GM11168 (cell line): ENCODE measurements at regions not wholly inside any gene's neighbourhood (a gene's known extent, or its start where the extent isn't known, plus 50 kb on each side); places are given as distances from the start of the nearest gene placed in this dataset.
"Not testable (repeated sequence)": the region's sequence is repeated elsewhere in the genome, so short reads cannot be mapped to it uniquely, and the experiment has no call there.

ENCODE experiments used
- in situ Hi-C: fragments of 300-500 bp; cut with MboI; formaldehyde crosslinking; loops from one replicate; pipeline ENCODE4 v1.12.0; 2022; ENCODE audit warnings: low sequenced_read_pairs; ENCODE audit not compliant: unreplicated experiment

DNA sequence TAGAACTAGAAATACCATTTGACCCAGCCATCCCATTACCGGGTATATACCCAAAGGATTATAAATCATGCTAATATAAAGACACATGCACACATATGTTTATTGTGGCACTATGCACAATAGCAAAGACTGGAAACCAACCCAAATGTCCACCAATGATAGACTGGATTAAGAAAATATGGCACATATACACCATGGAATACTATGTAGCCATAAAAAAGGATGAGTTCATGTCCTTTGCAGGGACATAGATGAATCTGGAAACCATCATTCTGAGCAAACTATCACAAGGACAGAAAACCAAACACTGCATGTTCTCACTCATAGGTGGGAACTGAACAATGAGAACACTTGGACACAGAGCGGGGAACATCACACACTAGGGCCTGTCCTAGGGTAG is 586.5 kb downstream of the UQCRFS1 start:
- in situ Hi-C loops: not testable (repeated sequence)

DNA sequence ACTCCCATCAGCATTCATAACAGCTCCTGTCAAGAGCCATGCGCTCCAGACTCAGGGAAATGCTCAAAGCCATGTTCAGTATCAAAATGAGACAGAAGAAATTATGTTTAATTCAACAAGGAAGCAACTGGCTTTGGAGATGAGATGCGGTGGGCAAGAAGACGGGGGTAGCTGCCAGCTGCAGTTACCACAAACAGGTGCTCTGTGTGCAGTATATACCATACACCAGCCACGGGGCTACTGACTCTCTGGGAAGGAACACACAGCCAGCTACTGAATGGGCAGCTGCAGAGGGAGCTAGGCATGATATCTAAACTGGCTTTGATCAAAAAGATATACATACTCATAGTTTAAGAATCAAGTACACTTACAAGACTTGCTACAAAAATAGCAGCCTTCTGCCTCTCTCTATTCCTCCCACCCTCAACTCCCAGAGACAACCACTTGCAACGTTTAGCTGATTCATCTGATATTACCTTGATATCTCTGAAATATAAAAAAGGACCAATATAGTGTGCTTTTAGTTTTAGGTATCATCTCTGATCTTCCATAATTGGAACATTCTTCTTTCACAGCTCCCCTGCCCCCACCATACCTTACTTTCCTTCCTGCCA is 593.0 kb downstream of the UQCRFS1 start:
- in situ Hi-C loops: no loop called here

DNA sequence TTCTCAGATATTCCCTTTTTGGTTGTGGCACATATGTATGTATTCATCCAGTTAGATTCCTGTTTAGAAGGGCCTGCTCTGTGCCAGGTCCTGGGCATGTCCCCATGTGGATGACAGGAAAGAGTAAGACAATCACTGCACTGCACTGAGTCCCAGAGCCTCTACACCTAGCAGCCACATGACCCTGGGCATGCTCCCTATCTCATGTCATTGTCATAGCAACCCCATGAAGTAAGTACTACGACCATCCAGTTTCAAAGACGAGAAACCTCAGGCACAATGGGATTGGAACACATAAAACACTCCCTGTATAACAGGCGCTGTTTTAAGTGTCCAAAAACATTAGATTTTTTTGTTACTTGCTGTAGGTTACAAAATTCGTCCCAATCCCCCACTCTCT is 594.4 kb downstream of the UQCRFS1 start:
- in situ Hi-C loops: no loop called here

DNA sequence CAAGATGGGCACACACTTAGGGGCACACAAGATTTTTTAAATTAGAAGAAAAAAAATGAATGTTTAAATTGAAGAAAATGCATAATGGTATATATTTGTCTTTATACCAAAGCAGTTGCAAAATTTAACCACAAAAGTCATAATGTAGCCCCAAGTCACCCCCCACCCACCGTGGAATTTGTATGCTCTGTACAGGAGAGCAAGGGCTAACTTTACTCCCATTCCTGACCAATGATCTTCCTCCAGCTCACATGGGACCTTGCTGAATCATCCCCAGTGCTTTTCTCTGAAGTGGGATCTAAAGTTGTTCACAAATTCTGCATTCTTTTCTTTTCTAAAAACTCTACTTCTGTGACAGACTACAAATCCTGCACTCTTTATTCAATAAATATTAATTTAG is 597.0 kb downstream of the UQCRFS1 start:
- in situ Hi-C loops: no loop called here

DNA sequence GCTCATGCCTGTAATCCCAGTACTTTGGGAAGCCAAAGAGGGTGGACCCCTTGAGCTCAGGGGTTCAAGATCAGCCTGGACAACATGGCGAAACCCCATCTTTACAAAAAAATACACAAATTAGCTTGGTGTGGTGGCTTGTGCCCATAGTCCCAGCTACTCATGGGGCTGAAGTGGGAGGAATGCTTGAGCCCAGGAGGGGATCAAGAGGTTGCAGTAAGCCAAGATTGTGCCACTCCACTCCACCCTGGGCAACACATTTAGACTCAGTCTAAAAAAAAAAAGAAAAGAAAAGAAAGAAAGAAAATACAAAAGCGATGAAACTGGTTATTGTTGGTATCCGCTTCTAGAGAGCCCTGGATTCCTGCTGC is 597.4 kb downstream of the UQCRFS1 start:
- in situ Hi-C loops: no loop called here

DNA sequence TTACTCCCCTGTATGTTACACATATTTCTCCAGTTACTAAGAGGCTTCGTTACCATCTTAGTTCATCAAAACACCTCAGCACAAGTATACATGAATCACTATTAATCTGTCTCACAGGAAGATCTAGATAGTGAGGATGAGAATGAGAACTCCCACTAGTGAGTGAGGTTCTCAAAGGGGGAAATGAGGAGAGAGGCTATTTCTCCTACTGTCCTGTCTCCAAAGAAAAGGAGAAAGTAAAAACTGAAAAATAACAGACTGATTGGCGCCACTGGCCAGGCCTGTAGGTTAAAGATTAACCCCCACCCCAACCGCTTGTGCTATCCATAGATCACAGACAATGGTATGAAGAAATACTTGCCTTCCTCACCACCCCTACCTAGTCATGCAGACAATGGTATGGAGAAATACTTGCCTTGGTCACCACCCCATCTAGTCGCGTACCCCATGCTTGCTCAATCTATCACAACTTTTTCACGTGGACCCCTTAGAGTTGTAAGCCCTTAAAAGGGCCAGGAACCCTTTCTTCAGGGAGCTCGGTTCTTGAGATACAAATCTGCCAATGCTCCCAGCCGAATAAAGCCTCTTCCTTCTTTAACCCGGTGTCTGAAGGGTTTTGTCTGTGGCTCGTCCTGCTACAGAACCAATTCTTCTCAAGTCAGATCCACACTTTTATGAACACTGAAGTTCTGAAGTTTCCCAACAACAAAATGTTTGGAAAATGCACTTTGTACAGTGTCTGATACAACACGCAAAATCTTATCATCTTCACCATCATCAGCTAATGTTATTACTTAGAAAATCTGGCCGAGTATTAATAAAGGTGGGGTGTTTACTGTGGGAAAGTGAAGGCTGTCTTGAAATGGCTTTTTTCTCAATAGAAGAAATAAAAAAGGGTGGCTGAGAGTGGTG is 598.1 kb downstream of the UQCRFS1 start:
- in situ Hi-C loops: no loop called here

DNA sequence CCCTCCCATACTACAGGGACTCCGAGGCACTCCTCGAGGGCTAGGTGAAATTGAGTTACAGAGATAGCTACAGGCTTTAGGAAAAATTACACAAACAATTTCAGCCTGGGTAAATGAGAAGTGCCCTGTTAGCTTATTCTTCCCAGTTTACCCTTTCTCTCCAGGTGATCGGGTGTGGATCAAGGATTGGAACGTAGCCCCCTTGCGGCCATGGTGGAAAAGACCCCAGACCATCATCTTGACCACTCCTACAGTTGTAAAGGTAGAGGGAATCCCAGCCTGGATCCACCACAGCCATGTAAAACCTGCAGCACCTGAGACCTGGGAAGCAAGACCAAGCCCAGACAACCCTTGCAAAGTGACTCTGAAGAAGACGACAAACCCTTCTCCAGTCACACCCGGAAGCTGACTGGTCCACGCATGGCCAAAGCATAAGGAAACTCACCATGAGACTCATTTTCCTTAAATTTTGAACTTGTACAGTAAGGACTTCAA is 600.6 kb downstream of the UQCRFS1 start:
- in situ Hi-C loops: no loop called here

DNA sequence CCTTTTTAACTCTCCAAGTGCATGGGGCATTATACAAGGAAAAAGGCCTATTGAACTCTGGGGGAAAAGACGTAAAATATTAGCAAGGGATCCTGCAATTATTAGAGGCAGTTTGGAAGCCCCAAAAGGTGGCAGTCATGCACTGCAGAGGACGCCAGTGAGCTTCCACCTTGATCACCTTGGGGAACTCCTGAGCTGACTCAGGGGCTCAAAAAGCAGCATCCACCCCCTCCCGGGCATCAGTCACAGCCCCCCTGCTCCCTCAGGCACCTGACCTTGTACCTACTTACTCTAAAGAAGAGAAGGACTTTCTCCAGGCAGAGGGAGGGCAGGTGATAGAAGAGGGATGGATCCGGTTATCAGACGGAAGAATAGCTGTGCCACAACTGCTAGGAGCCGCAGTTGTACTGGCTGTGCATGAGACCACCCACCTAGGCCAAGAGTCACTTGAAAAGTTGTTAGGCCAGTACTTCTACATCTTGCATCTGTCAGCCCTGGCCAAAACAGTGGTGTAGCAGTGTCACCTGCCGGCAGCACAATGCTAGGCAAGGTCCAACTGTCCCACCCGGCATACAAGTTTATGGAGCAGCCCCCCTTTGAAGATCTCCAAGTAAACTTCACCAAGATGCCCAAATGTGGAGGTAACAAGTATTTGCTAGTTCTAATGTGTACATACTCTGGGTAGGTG is 601.6 kb downstream of the UQCRFS1 start:
- in situ Hi-C loops: not testable (repeated sequence)

DNA sequence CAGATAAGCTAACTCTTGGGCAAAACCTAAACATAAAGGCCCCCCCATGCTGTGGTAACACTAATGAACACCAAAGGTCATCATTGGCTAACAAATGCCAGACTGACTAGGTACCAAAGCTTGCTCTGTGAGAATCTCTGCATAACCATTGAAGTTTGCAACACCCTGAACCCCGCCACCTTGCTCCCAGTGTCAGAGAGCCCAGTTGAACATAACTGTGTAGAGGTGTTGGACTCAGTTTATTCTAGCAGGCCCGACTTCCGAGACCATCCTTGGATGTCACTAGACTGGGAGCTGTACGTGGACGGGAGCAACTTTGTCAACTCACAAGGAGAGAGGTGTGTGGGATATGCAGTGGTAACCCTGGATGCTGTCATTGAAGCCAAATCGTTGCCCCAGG is 602.2 kb downstream of the UQCRFS1 start:
- in situ Hi-C loops: no loop called here

DNA sequence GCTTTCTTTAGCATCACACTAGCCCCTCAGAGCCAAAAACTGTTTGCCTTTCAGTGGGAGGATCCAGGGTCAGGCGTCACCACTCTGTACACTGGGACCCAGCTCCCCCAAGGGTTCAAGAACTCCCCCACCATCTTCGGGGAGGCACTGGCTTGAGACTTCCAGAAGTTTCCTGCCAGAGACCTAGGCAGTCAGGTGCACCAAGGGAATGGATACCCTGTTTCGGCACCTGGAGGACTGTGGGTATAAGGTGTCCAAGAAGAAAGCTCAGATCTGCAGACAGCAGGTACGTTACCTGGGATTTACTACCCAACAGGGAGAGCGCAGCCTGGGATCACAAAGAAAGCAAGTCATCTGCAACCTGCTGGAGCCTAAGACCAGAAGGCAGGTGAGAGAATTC is 603.0 kb downstream of the UQCRFS1 start:
- in situ Hi-C loops: no loop called here

DNA sequence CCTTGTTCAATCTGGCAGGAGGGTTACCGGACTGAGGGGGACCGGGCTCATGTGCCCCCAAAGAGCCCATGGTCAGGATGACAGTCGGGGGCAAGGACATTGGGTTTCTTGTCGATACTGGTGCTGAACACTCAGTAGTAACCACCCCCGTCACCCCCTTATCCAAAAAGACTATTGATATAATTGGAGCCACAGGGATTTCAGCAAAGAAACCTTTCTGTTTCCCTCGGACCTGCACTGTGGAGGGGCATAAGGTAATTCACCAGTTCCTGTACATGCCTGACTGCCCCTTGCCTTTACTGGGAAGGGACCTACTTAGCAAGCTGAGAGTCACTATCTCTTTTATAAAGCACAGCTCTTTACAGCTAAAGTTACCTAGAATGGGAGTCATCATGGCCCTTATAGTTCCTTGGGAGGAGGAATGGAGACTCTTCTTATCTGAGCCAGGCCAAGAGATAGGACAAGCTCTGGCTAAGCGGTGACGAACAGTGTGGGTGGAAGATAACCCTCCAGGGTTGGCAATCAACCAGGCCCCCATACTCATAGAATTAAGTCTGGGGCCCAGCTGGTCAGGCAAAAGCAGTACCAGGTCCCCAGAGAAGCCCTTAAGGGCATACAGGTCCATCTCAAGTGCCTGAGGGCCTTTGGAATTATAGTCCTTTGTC is 603.7 kb downstream of the UQCRFS1 start:
- in situ Hi-C loops: no loop called here

DNA sequence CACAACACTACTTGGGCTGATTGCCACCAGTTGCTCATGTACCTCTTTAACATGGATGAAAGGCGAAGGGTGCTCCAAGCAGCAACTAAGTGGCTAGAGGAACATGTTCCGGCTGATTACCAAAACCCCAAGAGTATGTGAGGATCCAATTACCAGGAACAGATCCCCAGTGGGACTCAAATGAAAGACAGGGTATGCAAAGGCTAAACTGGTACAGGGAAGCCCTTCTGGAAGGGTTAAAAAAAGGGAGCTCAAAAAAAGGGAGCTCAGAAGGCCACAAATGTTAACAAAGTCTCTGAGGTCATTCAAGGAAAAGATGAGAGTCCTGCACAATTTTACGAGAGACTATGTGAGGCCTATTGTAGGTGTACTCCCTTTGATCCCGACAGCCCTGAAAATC is 604.7 kb downstream of the UQCRFS1 start:
- in situ Hi-C loops: no loop called here

DNA sequence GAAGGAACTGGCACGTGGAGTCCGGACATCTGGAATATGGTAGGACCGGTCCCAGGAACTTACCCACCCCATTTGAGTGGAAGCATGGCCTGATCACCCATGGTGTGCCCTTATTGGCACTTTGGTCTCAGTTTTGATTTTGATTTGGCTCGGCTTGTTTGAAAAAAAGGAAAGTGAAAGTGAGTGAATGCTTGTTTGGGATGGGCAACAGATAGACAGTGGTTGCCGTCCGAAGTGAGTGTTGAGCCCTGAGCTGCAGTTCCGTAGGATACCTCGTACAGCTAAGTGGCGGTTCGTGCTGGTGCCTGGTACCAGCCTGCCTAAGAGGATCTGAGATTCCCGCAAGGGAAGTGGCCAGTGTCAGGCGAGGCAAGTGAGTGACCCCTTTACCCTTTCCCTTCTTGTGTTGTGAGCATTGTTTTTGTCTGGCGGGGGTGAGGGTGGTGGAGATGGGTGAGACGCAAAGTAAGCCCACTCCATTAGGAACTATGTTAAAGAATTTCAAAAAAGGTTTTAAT is 605.8 kb downstream of the UQCRFS1 start:
- in situ Hi-C loops: no loop called here

DNA sequence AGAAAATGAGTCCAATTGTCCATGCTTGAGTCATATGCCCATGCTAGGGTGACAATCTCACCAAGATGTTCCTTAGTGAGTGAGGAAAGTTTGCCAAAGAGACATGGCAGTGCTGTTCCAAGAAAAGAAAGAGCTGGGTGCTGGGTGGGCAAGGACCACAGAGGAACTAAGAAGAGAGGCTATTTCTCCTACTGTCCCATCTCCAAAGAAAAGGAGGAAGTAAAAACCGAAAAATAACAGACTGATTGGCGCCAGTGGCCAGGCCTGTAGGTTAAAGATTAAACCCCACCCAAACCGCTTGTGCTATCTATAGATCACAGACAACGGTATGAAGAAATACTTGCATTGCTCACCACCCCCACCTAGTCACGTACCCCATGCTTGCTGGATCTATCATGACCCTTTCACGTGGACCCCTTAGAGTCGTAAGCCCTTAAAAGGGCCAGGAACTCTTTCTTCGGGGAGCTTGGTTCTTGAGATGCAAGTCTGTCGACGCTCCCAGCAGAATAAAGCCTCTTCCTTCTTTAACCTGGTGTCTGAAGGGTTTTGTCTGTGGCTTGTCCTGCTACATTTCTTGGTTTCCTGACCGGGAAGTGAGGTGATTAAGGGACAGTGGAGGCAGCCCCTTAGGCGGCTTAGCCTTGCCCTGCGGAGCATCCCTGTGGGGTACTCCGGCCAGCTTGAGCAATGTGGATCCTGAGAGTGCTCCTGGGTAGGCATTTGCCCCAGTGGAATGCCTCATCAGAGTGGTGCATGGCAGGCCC is 606.5 kb downstream of the UQCRFS1 start:
- in situ Hi-C loops: no loop called here

DNA sequence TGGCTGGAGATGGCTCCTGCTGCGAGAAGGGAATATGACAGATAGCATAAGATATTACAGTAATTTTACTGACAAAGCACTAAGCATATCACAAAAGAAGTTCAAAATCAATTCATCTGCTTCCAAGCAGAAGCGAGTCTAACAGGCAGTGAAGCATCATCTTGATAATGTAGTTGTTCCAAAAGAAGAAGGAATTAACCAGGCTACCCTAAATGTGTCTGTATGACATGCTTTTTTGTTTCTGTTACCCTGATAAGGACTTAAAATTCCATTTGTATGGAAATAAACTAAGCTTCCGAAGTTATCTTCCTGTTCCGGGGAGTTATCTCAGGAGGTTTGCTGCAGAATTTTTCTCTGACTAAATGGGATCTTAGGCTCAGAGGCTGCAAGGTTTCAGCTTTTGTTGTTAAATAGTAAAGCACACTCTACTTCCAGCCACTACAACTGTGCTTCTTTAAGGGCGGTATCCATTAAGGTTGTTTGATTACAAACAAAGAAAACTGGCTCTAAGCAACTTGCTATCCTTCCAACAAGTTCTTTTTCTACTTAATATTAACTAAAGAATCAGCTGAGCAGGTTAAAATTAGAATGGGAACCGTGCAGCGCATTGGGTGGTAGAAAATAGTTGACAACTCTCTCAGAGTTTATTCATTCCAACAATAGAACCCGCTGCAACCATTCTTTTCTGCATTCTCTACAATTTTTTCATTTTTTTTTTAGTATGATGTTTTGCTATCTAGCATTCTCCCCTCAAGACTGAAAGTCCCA is 607.3 kb downstream of the UQCRFS1 start:
- in situ Hi-C loops: no loop called here

DNA sequence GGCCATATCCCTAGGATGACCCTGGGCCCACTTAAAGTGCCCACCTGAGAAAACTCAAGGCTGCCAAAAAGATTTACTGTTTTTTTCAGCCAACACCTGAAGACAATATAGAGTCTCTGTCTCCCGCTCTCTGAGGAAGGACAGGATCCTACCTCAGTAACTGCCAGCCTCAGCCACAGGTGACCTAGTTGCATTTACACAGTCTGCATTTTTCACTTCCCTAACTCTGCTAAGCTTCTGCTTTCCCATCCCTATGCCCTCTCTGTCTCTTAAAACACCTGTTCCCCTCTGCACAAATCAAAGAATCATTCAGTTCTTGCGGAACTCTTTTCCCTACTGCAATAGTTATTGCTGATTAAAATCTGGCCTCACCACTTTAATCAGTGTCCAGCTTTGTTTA is 609.5 kb downstream of the UQCRFS1 start:
- in situ Hi-C loops: no loop called here

DNA sequence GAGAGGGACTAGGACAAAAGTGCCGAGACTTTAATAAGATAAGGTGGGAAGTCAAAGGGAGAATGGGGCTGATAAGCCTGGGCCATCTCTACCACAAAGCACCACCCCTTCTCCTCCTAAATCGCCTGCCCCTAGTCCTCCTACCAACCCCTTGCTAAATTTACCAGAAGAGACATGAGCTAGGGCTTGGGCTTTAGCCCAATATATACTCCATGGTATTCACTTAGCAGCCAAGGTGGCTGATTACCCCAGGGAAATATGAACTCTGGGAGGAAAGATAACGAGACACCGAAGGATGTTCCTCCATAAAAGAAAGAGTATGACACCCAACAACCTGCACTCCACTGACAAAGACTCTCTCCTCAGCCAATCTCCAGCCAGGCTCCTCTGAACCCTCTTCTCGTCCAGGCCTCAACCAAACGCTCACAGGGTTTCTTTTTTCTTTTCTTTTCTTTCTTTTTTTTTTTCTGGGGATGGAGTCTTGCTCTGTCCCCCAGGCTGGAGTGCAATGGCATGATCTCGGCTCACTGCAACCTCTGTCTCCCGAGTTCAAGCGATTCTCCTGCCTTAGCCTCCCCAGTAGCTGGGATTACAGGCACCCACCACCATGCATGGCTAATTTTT is 610.2 kb downstream of the UQCRFS1 start:
- in situ Hi-C loops: no loop called here

DNA sequence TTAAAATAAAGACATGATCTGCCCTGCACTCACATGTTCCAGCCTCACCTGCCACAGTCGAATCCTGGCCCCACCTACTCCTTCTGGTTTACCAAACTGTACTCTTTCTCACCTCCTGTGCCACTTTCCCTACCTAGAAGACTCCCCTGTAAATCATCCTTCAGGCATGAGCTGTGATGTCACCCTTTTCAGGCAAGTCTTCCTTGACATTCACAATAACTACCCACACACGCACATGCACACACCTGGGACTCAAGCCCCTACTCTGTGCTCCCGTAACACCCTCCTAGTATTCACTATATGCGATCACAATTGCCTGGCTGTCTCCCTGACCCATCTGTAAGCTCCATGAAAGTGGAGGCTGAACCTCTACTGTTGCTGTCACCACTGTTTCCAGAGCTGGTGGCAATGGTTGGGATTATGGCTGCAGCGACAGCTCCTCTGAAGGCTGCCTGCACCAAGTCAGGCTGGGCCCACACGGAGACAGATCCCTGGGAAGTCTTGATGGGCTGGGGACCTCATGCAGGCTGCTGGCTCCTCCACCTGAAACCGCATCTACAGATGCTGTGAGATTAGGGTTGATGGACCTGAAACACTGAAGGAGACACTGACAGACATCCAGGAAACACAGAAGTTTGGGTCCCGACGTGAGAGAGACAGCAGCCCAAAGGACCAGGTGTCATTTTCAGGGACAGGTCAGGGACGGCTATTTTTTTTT is 611.1 kb downstream of the UQCRFS1 start:
- in situ Hi-C loops: no loop called here
